Activated naive CD4-positive, alpha-beta T cell treated with anti-CD3 and anti-CD28 coated beads, Interleukin-2, amount 50 U/mL, for 72 hours (primary cell): ENCODE measurements at regions not wholly inside any gene's neighbourhood (a gene's known extent, or its start where the extent isn't known, plus 50 kb on each side); places are given as distances from the start of the nearest gene placed in this dataset.

Source experiments
- ATAC-seq, 2 donors: fragments of 150-1000 bp; cut with Tn5 transposase; 2 replicates each; pipeline ENCODE4 v1.10.0; 2021; ENCODE audit warnings: mild to moderate bottlenecking in 2 of 2, moderate library complexity in 2 of 2
- DNase-seq, 2 donors: peaks; one replicate each; pipeline ENCODE4 v3.0.0; 2021 to 2022; ENCODE audit warnings: low spot score in 2 of 2
- H3K27ac Mint-ChIP-seq, 2 donors: one replicate each; pipeline ENCODE4 v1.8.0; 2022; ENCODE audit warnings: mild to moderate bottlenecking in 2 of 2, mixed read lengths in 2 of 2
- H3K36me3 Mint-ChIP-seq, 2 donors: one replicate each; pipeline ENCODE4 v1.8.0; 2022; ENCODE audit warnings: mixed read lengths in 2 of 2
- H3K9me3 Mint-ChIP-seq, 2 donors: one replicate each; pipeline ENCODE4 v1.8.0; 2022; ENCODE audit warnings: mixed read lengths in 2 of 2

DNA sequence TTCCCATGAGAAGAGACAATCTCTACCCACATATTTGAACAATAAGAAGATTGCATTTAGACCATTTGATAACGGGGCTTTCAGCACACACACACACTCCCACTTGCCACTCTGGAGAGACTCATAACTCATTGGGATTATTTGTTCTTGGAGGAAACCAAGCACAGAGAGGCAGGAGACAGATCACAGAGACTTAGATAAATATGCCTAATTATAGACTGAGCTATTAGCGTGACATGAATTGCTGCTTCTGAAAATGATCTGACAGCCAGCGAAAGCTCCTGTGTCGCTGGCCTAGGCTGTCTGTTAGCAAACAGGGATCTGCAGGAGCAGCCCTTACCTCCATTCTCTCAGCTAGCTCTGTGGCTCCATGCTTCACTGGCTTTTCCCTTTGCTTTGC lies 111.4 kb downstream of the CCNA1 start:
- no peak for DNase-seq
- H3K9me3 Mint-ChIP-seq: peaks cover 5 to 7% of the 10 kb centered on the region in 2 donors
- ATAC-seq: no peak
- peaks cover 0 to 4% of the 10 kb centered on the region in 2 donors for H3K36me3 Mint-ChIP-seq
- no peak overlapping the region for H3K27ac Mint-ChIP-seq

DNA sequence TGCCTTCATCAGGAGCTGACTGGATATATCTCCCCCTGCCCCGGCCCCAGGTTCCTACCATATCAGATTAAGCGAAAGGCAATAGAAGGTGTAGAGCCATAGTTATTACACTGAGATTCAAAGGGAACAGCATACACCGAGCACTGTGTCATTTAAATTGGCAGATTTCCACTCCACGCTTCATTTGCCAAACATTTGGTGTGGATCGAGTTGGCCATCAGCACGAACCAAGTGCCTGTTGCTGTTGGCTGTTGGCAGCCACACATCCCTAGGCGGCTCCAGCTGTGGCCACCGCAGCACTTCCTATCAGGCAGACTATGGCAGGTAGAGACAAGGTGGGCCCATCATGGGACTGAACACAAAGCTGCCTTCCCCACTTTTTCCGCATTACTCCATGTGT lies 115.8 kb downstream of the CCNA1 start:
- H3K9me3 Mint-ChIP-seq: no peaks in the 10 kb centered on the region
- H3K27ac Mint-ChIP-seq: no peak overlapping the region
- no peaks in the 10 kb centered on the region for H3K36me3 Mint-ChIP-seq
- no peak for ATAC-seq
- no peak for DNase-seq

DNA sequence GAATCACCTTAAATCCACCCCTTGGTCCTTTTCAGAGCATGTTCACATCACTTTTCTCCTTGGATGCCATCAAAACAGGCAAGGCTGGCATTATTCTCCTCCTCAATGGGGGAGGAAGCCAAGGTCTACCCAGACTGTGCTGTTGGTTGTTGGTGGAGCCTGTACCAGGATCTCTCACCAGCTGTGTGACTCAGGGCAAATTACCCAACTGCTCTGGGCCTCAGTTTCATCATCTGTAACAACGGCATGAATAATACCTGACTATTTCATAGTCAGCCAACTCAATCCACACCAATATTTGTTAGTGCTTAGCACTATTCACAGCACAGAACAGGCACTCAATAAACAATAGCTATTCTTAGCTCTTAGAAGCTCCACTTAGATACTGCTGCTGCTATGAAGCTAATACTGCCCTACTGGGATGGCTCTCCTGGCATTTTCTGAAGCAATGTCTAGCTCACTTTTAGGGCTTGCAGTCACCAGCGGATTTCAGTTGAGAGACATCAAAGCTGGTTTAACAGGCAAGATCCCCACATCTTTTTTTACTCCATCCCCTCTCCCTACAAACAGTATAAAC lies 116.9 kb downstream of the CCNA1 start:
- H3K27ac Mint-ChIP-seq: no peak overlapping the region
- H3K9me3 Mint-ChIP-seq: no peaks in the 10 kb centered on the region
- H3K36me3 Mint-ChIP-seq: no peaks in the 10 kb centered on the region
- ATAC-seq (no peak), DNase-seq (no peak)

DNA sequence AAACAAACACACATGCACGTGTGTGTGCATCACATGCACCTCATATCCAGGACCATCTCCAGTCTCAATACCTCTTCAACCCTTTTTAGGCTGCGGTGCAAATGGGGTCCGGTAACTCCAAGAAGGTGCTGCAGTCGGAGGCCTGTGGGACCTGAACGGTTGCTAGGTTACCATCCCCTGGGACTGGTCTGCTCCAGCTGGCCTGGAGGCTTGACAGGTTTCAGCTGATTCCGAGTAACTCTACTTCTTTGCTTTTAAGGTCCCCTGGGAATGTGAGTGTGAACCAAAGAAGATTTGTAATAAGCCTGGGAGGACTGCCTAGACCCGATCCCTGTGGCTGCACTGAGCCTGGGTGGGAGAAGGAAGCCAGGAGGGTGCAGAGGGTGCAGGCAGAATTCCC lies 117.5 kb downstream of the CCNA1 start:
- Mint-ChIP-seq H3K36me3 (no peaks in the 10 kb centered on the region), H3K27ac (no peak overlapping the region), H3K9me3 (no peaks in the 10 kb centered on the region)
- ATAC-seq (no peak), DNase-seq (no peak)

DNA sequence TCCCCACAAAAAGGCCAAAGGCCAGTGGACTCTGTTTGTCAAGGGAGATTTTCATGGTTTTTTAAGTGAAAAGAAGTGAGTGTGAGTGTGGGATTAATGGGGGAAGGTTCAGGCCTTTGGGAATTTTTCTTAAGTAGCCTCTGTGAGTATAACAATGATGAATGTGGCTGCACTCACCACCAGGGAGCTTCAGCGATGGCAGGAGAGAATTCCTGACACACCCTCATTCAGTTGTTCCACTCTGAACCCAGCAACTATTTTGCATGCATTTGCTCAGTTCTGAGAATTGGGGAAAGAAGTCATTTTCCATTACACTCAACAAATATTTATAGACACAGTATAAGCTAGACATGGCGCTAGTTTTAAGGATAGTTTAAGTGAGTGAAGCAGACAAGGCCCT lies 117.9 kb downstream of the CCNA1 start:
- ATAC-seq (no peak), DNase-seq (no peak)
- Mint-ChIP-seq H3K36me3 (no peaks in the 10 kb centered on the region), H3K27ac (no peak overlapping the region), H3K9me3 (no peaks in the 10 kb centered on the region)

DNA sequence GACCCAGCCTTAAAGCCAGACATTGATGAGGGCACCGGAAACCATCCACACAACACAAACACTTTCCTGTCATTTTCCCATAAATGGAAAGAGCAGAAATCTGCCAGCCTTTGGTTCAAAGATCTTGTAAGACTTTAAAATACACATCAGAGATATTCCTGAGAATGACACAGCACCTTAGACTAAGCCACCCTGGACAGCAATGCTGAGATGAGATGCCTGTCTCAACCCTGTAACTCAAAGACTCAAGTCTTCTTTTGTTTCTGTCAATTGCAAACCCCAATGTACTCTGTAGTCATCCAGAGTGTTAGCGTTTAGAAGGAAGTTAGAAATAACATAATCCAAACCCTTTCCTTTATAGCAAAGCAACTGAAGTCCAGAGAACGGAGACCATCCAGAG lies 119.2 kb downstream of the CCNA1 start:
- H3K27ac Mint-ChIP-seq: no peak overlapping the region
- no peak for ATAC-seq

DNA sequence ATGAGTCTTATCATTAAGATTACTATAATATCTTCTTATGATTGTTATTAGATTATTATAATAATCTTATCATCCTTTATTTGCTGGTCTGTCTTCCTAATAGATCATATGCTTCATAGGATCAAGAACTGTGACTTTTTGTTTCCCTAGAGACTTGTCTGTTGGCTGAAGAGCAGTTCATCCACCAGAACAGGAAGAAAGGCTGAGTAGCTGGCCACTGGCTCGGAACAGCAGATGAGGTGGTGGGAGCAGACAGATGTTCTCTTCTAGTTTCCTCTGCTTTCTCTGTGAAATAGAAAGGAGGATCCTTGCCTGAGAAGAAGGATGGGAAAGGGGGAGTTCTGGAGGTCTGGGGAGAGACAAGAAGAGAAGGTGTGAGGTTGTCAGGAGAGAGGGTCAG lies 120.0 kb downstream of the CCNA1 start:
- DNase-seq (no peak), ATAC-seq (no peak)
- H3K9me3 Mint-ChIP-seq: no peaks in the 10 kb centered on the region
- no peak overlapping the region for H3K27ac Mint-ChIP-seq
- H3K36me3 Mint-ChIP-seq: no peaks in the 10 kb centered on the region

More for the DNA sequence above, 119.2 kb downstream of the CCNA1 start:
- no peak for DNase-seq
- no peaks in the 10 kb centered on the region for H3K9me3 Mint-ChIP-seq
- H3K36me3 Mint-ChIP-seq: no peaks in the 10 kb centered on the region

DNA sequence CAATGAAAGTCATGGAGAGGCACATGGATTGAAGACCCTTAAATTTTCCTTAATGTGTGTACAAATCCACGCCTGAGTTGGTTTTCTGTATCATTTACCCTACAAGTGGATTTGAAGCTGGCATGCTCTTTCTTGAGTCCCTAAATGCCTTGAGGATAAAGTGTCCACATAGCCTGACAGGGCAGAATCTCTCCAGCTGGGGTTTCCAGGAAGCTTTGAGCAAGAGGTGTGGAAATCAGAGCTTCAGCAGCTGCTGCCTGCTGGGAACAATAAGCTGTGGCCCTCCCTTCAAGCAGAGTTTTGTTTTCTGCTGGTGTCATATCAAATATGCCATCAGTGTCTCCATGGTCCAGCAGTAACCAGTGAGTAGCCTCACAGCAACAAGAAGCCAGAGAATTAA lies 120.3 kb upstream of the SERTM1 start:
- no peak for ATAC-seq
- no peaks in the 10 kb centered on the region for H3K36me3 Mint-ChIP-seq
- H3K27ac Mint-ChIP-seq: no peak overlapping the region
- DNase-seq: no peak
- H3K9me3 Mint-ChIP-seq: no peaks in the 10 kb centered on the region

DNA sequence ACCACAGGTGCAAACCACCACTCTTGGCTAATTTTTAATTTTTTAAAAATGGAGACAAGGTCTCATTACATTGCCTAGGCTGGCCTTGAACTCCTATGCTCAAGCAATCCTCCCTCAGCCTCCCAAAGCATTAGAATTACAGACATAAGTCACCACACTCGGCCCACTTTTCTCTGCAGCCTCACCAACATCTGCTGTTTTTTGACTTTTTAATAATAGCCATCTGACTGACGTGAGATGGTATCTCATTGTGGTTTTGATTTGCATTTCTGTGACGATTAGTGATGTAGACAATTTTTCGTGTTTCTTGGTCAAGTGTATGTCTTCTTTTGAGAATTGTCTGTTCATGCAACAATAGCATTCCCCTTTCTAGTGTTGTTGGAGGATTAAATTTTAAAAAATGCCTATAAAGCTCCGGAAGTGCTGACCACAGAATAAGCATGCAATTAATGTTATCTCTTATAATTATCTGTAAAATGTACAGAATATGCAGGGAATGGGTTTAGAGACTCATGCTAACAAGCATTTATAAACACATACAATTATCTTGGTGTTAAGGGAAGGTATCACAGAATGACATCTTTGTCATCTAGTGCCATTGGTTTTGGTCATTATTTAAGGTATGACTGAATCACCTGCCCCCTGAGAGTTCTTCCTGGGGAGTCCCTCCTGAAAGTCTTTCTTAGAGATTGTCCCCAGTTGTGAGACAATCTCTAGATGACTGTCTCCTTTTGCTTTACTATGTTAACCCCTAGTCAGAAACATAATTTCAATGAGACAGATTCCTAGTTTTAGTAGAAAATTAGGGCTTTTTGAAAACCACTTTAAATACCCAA lies 118.5 kb upstream of the SERTM1 start:
- Mint-ChIP-seq H3K9me3 (no peaks in the 10 kb centered on the region), H3K27ac (no peak overlapping the region), H3K36me3 (no peaks in the 10 kb centered on the region)
- ATAC-seq (no peak), DNase-seq (no peak)

DNA sequence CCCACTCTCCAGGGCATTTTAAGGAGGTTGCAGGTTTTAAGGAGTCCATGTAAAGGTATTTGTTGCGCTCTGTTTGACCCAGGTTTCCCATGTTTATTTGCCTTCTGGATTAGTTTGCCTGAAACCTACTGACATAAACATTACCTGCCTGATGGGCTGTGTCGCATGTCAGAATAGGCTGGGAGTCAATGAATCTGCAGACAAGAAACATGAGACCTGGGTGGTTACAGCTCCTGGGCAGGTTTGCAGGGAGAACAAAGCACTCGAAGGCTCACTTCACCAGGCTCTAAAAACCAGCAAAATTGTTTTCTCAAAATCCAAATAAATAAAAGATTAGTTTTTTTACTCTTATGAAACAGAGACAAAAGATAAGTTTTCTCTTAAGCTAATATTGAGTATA lies 114.4 kb upstream of the SERTM1 start:
- Mint-ChIP-seq H3K9me3 (no peaks in the 10 kb centered on the region), H3K27ac (no peak overlapping the region), H3K36me3 (no peaks in the 10 kb centered on the region)
- ATAC-seq: no peak
- no peak for DNase-seq

DNA sequence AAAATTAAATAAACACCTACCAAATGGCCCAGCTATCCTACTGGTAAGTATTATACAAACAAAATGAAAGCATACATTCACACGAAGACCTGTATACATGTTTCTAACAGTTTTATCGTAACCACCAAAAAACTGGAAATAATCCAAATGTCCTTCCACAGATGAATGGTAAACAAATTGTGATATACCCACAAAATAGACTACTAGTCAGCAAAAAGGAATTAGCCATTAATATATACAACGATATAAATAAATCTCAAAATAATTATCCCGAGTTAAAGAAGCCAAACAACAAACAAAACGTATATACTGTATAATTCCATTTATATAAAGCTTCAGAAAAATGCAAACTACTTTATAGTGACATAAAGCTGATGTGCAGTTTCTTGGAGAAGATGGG lies 106.3 kb upstream of the SERTM1 start:
- ATAC-seq (no peak), DNase-seq (no peak)
- Mint-ChIP-seq H3K36me3 (no peaks in the 10 kb centered on the region), H3K27ac (no peak overlapping the region), H3K9me3 (no peaks in the 10 kb centered on the region)

DNA sequence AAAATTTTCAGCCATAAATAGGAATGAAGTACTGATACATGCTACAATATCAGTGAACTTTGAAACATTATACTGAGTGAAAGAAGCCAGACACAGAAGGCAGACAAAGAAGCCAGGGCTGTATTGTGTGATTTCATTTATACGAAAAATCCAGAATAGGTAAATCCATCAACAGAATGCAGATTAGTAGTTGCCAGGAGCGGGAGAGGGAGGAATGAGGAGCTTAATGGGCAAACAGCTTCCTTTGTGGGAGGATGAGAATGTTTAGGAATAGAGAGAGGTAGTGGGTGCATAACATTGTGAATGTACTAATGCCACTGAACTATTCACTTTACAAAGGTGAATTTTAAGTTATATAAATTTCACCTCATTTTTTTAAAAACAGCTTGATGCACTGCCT lies 103.3 kb upstream of the SERTM1 start:
- ATAC-seq (no peak), DNase-seq (no peak)
- Mint-ChIP-seq H3K36me3 (no peaks in the 10 kb centered on the region), H3K9me3 (peaks cover 0 to 3% of the 10 kb centered on the region in 2 donors), H3K27ac (no peak overlapping the region)

DNA sequence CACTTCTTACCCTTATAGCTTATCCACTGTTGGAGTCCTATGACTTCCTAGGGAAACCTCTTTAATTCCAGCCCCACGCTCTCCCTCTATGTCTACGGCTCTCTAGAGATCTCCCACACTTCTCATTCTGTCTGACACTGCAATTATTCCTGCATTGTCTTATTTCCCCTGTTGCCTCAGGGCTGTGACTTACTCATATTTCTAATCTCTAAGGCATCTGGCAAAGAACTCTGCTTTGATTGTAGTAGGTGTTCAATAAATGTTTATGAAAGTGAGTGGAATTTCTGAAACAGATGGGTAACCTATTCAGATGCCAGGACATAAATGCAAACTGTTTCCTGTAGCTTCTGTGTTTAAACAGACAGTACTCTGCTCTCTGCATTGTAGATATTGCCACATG lies 102.4 kb upstream of the SERTM1 start:
- DNase-seq (no peak), ATAC-seq (no peak)
- peaks cover 0 to 3% of the 10 kb centered on the region in 2 donors for H3K9me3 Mint-ChIP-seq
- no peaks in the 10 kb centered on the region for H3K36me3 Mint-ChIP-seq
- H3K27ac Mint-ChIP-seq: no peak overlapping the region

DNA sequence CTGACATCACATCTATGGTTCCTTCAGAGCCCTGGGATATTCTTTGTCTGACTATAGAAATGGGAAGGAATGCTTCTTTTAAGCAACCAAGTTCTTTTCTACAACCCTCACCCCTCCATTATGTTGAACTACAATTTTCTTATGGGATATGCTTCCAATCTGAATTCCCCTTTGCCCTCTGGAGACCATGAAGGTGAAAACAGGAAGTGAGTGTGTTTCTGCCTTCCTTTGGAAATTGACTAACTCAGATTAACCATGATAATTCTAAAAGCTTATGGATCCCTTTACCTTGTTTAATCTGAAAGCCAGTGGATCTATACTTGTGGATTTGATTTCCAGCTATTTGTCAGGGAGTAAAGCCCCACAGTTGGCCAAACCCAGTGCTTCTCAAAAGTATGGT lies 90.8 kb upstream of the SERTM1 start:
- Mint-ChIP-seq H3K9me3 (peaks cover 0 to 4% of the 10 kb centered on the region in 2 donors), H3K27ac (no peak overlapping the region), H3K36me3 (no peaks in the 10 kb centered on the region)
- DNase-seq (no peak), ATAC-seq (no peak)

DNA sequence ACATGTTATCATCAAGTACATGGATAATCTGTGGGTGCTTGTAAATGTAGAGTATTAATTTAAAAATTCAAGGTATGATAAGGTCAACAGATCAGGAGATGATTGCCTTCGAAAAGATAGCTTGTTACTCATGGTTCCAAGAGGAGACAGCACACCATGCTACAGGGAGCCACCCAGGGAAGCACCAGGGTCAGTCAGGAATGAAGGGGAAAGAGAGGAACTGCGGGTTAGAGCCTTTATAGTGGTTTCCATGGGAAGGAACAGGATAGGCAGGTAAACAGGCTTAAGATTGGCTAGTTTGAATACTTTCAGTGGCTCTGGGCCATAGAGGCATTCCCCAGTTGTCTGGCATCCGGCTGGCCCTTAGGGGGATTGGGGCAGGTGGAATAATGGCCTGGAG lies 74.2 kb upstream of the SERTM1 start:
- DNase-seq: no peak
- Mint-ChIP-seq H3K27ac (no peak overlapping the region), H3K9me3 (peaks cover 3 to 5% of the 10 kb centered on the region in 2 donors)

DNA sequence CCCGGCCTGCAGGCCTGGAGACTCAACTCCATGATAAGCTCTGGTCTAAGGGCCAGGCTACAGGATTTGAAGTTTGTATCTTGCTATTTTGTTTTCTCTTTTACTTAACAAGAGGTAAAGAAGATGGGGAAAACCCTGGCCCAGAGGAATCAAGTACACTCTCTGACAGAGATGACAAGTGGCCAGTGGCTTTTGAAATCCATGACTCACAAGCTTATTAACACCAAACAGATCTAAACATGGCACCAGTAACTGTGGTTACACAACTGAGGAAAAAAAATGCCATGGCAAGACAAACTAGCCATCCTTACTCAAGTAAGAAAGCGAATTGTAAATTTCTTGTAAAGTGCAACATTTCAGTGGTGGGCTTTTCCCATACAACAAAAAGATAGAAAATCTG lies 72.6 kb upstream of the SERTM1 start:
- ATAC-seq: no peak
- Mint-ChIP-seq H3K27ac (no peak overlapping the region), H3K9me3 (peaks cover 3 to 5% of the 10 kb centered on the region in 2 donors), H3K36me3 (no peaks in the 10 kb centered on the region)
- DNase-seq: no peak

More for the DNA sequence above, 74.2 kb upstream of the SERTM1 start:
- ATAC-seq: no peak
- H3K36me3 Mint-ChIP-seq: no peaks in the 10 kb centered on the region

DNA sequence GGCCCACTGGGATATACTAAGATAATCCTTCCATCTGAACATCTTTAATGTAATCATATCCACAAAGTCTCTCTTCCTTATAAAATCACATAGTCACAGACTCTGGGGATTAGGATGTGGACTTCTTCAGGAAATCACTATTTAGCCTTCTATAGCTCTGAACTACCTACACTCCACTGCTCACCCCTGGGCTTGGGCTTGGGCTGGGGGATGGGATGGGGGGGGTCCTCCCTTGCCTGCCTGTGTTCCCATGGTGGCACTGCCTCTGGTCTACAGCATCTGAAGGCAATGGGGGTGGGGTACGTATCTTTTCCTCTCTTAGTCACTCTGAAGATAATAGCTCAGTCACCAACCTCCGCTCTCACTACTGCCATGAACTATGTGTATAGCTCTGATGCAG lies 67.8 kb upstream of the SERTM1 start:
- Mint-ChIP-seq H3K36me3 (no peaks in the 10 kb centered on the region), H3K9me3 (peaks cover 0 to 3% of the 10 kb centered on the region in 2 donors), H3K27ac (no peak overlapping the region)
- DNase-seq: no peak
- ATAC-seq: no peak

DNA sequence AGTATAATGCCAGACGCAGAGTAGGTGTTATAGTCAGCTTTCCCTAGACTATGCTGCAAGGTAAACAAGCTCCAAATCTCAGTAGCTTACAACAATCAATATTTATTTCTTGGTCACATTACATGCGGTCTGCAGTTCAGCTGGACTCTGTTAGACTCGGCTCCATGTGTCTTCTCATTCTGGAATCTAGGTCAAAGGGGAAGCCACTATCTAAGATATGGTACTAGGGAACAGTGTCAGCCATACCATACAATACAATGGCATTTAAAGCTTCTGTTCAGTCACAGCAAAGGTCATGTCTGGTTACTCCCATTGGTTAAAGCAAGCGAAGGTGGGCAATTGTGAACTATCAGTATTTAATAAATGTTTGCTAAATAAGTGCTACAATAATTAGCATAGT lies 65.3 kb upstream of the SERTM1 start:
- DNase-seq (no peak), ATAC-seq (no peak)
- no peaks in the 10 kb centered on the region for H3K9me3 Mint-ChIP-seq
- H3K27ac Mint-ChIP-seq: no peak overlapping the region
- H3K36me3 Mint-ChIP-seq: no peaks in the 10 kb centered on the region
